ENCODE measurements at regions not wholly inside any gene's neighbourhood (a gene's known extent, or its start where the extent isn't known, plus 50 kb on each side); places are given as distances from the start of the nearest gene placed in this dataset.

DNA sequence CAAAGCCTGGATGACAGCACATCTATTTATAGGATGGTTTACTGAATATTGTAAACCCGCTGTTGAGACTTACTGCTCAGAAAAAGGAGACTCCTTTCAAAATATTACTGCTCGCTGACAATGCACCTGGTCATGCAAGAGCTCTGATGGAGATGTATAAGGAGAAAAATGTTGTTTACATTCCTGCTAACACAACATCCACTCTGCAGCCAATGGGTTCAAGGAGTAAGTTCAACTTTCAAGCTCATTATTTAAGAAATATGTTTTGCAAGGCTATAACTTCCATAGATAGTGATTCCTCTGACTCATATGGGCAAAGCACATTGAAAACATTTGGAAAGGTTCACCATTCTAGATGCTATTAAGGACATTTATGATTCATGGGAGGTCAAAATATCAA lies 201.7 kb downstream of the SNAPC1 start (continued):
- TF ChIP-seq GABPA (IDR thresholded peaks at IDR 0.05 in 1 of 2, conservative IDR thresholded peaks at IDR 0.05 in 1 of 2) (no peak), HNF4G (IDR thresholded peaks at IDR 0.05) (no peak)

DNA sequence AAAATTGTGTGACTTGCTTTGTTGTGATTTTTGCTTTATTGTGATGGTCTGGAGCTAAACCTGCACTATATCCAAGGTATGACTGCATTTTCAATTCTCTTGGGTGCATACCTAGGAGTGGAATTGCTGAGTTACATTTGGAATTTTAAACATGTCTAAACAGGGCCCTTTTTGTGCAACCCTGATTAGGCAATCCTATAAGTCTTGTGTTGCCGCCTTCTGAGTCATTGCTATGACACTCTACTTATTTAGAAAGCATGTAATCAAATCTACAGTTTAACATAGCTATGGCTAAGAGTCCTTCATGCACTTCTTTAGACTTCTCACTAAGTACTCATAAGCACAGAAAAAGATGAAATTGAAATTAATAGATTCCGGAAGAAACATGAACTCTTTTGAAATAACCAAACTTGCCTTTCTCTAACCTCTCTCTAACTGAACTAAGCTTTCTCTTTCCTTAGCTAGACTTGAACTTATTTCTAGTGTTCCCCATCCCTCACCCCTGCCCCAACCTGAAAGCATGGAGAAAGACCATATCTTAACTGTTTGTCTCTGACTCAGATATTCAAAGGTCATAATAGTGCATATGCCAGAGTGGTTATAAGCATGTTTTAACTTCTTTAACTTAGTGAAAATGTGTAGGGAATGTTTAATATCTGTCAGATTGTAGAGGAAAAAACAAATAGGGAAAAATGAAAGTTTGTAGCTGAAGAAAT lies 203.0 kb downstream of the SNAPC1 start:
- no peak overlapping the region for H3K4me3 ChIP-seq (ENCODE audit: low read depth in 1 of 3, low read length in 3 of 3)
- no peaks in the 10 kb centered on the region for H3K36me3 ChIP-seq (ENCODE audit: control insufficient read depth in 4 of 4, insufficient read depth in 3 of 4, low read depth in 1 of 4, low read length in 3 of 4)
- H3K9me3 ChIP-seq (ENCODE audit: control insufficient read depth in 4 of 4, low read length in 3 of 4) = peaks cover 0 to 1% (median 0%) of the 10 kb centered on the region in 4 donors
- no peak for TF ChIP-seq GABPA (IDR thresholded peaks at IDR 0.05 in 1 of 2, conservative IDR thresholded peaks at IDR 0.05 in 1 of 2)
- TF ChIP-seq FOXA2 (IDR thresholded peaks at IDR 0.05) = no peak
- TF ChIP-seq ATF3 (IDR thresholded peaks at IDR 0.05) = no peak
- no peak for TF ChIP-seq RAD21 (IDR thresholded peaks at IDR 0.05)
- no peak for TF ChIP-seq ZBTB33 (IDR thresholded peaks at IDR 0.05)
- TF ChIP-seq SP1 (IDR thresholded peaks at IDR 0.05) = no peak
- no peak for TF ChIP-seq FOXA1 (IDR thresholded peaks at IDR 0.05)
- TF ChIP-seq RXRA (IDR thresholded peaks at IDR 0.05) = no peak
- TF ChIP-seq MAX (IDR thresholded peaks at IDR 0.05) = no peak
- TF ChIP-seq, protein P1, sequence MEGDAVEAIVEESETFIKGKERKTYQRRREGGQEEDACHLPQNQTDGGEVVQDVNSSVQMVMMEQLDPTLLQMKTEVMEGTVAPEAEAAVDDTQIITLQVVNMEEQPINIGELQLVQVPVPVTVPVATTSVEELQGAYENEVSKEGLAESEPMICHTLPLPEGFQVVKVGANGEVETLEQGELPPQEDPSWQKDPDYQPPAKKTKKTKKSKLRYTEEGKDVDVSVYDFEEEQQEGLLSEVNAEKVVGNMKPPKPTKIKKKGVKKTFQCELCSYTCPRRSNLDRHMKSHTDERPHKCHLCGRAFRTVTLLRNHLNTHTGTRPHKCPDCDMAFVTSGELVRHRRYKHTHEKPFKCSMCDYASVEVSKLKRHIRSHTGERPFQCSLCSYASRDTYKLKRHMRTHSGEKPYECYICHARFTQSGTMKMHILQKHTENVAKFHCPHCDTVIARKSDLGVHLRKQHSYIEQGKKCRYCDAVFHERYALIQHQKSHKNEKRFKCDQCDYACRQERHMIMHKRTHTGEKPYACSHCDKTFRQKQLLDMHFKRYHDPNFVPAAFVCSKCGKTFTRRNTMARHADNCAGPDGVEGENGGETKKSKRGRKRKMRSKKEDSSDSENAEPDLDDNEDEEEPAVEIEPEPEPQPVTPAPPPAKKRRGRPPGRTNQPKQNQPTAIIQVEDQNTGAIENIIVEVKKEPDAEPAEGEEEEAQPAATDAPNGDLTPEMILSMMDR (IDR thresholded peaks at IDR 0.05; ENCODE audit: low read depth, low read length, missing input control) = no peak
- no peak for TF ChIP-seq EGR1 (IDR thresholded peaks at IDR 0.05; ENCODE audit: low read depth in 2 of 2)
- no peak for TF ChIP-seq REST (IDR thresholded peaks at IDR 0.05)
- no peak for TF ChIP-seq NR2F2 (IDR thresholded peaks at IDR 0.05)
- TF ChIP-seq YY1 (IDR thresholded peaks at IDR 0.05) = no peak
- TF ChIP-seq TAF1 (conservative IDR thresholded peaks at IDR 0.05) = no peak
- no peak for TF ChIP-seq HNF4A (conservative IDR thresholded peaks at IDR 0.05)
- TF ChIP-seq HNF4G (IDR thresholded peaks at IDR 0.05) = no peak
- TF ChIP-seq JUND (IDR thresholded peaks at IDR 0.05) = no peak
- H3K9ac ChIP-seq (ENCODE audit: low read depth in 1 of 2, low read length in 2 of 2) = no peak overlapping the region
- 86% methylated on average over 2 of the region's 2 CpGs for WGBS
- no peak overlapping the region for H3K27ac ChIP-seq (ENCODE audit: low read depth in 1 of 2, low read length in 2 of 2)
- H3K27me3 ChIP-seq (ENCODE audit: control insufficient read depth in 4 of 4, insufficient read depth in 4 of 4, low read length in 3 of 4) = no peaks in the 10 kb centered on the region
- H3K4me1 ChIP-seq (ENCODE audit: control insufficient read depth in 4 of 4, insufficient read depth in 4 of 4, low read length in 3 of 4) = no peaks in the 10 kb centered on the region
- no peak for DNase-seq (ENCODE audit: low spot score)
